GM18867 (cell line): ENCODE measurements at regions not wholly inside any gene's neighbourhood (a gene's known extent, or its start where the extent isn't known, plus 50 kb on each side); places are given as distances from the start of the nearest gene placed in this dataset.
"Not testable (repeated sequence)": the region's sequence is repeated elsewhere in the genome, so short reads cannot be mapped to it uniquely, and the experiment has no call there.

Experiments
- ATAC-seq: cut with Tn5 transposase; IDR thresholded peaks from one replicate; pipeline ENCODE4 v1.9.1; 2021; ENCODE audit warnings: mild to moderate bottlenecking, moderate library complexity; ENCODE audit not compliant: unreplicated experiment

GRCh38 chr4:42282081-42282901 is 115.0 kb upstream of the SHISA3 start:
- peak; percentile 71 for ATAC-seq

GRCh38 chr4:42284030-42284429 is 113.3 kb upstream of the SHISA3 start:
- no peak for ATAC-seq

- not testable (repeated sequence) for ATAC-seq
These were observed 108.4 kb upstream of the SHISA3 start for GRCh38 chr4:42288876-42289275.

DNA sequence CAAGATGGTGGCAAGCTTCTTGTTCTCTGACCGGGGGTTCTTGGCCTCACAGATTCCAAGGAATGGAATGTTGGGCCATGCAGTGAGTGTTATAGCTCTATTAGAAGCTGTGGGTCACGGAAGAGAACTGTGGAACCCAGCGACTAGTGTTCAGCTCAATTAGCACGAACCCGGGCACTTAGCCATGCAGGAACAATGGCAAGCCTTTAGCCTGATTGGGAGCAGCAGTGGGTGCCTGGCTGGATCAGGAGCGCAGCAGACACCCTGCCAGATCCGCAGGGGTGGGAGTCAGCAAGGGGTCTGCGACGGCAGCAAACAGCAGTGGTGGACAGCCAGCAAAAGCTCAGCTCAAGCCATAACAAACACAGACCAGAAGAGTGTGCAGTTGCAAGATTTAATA is 105.1 kb upstream of the SHISA3 start:
- ATAC-seq: not testable (repeated sequence)

DNA sequence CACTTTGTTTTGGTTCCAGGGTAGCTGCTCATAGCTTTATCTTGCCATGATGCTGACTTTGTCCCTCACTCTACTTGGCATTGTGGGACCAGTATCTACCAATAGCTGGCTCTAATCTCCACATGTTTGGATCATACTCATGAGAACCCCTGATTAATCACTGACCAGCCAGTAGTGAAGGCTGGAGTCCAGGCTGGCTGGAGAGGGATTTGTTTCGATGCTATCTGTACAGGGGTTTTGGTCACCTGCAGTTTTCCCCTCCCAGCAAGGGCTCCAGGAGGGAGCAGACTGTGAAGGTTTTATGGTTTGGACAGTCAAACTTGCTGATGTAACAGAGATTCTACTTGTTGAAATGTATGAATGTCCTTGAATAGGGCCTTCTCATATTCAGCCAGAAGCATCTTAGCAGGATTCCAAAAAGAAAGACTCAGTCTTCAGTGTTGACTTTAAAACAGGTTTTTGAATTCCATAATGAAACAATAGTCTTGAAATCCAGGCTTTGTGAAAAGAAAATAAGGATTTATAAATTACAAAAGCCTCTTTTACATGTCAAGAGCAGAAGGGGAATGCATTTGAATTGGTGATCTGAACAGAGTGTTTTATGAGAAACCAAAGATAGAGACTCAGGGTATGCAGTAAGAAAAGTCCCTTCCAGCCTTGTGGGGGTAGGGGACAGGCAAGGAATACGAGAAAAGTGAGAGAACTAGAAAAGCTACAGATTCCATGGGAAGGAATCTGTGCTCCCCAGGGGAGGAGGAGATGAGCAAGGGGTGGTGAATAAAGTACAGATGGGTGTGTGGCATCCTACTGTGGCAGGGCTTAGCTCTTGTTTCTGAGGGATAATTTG is 103.1 kb upstream of the SHISA3 start:
- ATAC-seq: no peak

- ATAC-seq: no peak
These were observed 101.1 kb upstream of the SHISA3 start for GRCh38 chr4:42296196-42296595.

GRCh38 chr4:42302348-42302747 is 94.9 kb upstream of the SHISA3 start:
- no peak for ATAC-seq

- no peak for ATAC-seq
These were observed 90.8 kb upstream of the SHISA3 start for GRCh38 chr4:42306221-42307109.

- ATAC-seq: no peak
These were observed 89.0 kb upstream of the SHISA3 start for GRCh38 chr4:42308247-42308646.

DNA sequence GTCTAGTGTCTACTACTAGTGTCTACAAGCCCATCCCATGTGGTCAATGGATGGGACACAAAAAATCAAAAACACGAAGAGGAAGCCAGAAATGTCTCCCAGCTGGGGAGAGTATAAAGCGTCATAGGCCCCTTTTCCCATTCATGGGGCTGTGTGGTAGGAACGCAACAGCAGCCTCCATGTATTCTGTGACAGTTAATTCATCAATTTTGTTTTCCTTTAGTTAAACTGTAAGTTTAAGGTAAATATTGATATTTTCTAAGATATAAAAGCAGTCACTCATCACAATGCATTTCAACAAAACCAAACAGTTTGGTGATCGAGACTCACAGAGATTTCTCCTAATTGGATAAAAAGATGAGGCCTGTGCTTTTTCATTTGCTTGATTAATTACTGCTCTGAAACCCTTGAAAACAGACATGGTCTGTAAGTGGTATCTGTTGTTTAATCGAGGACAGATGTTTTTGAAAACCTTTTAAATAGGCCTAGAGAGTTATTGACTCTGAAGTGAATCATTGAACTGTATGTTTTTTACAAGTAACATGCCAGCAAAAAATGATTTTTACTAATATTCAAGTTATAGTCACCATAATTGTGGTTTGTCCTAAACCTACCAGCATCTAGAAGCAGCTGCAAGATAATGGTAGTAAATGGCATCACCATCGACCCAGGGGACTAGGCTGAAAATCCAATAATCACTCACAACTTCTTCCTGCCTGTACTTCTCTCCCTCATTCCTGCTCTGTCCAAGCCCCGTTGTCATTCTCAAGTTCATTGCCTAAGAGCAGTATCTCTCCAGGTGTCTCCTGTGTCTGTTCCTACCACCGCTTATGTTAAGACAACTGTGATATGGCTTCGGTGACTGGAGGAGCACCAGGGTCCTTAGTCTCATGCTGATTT is 87.7 kb upstream of the SHISA3 start:
- no peak for ATAC-seq

GRCh38 chr4:42310358-42310757 is 86.9 kb upstream of the SHISA3 start:
- no peak for ATAC-seq

DNA sequence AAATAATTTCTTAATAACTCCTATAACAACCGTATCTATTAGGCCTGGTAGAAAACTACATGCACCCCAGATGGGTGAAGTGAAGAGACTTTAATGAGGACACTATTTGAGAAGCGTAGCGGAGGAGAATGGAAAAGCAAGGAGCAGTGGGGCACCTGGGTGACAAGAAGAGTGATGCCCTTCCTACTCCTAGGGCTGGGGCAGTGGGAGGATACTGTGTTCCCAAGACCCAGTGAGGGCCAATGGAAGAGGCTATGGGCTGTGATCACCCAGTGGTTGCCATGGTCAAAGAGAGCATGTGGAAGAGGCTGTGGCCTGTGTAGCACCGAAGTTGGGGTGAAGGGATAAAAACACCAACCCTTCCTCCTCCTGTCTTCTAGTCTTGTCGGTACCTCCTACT is 86.5 kb upstream of the SHISA3 start:
- no peak for ATAC-seq

- no peak for ATAC-seq
These were observed 85.7 kb upstream of the SHISA3 start for GRCh38 chr4:42311591-42311990.

- ATAC-seq: not testable (repeated sequence)
These were observed 83.9 kb upstream of the SHISA3 start for GRCh38 chr4:42313420-42313819.

GRCh38 chr4:42313872-42314271 is 83.4 kb upstream of the SHISA3 start:
- ATAC-seq: no peak

GRCh38 chr4:42315231-42315630 is 82.1 kb upstream of the SHISA3 start:
- ATAC-seq: no peak

DNA sequence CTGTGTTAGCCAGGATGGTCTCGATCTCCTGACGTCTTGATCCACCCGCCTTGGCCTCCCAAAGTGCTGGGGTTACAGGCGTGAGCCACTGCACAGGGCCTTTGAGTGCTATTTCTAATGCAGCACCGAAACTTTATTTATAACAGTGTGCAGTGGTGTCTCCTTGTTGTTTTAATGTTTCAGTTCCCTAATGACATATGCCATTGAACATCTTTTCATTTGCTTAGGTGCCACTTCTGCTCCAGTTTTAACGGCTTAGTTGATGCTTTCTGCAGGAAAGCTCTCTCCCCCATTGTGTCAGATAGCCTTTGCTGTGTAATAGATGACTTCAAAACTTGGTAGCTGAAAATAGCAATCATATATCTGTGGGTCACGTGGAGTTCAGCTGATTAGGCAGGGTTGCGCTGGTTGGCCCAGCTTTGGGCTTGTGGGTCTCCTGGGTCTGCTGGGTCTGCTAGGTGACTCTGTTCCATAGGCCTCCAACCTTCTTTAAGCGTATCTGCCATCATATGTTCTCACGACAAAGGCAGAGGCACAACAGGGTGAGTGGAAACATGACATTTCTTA is 76.4 kb upstream of the SHISA3 start:
- peak; percentile 72 for ATAC-seq

- no peak for ATAC-seq
These were observed 71.2 kb upstream of the SHISA3 start for GRCh38 chr4:42326040-42326439.

DNA sequence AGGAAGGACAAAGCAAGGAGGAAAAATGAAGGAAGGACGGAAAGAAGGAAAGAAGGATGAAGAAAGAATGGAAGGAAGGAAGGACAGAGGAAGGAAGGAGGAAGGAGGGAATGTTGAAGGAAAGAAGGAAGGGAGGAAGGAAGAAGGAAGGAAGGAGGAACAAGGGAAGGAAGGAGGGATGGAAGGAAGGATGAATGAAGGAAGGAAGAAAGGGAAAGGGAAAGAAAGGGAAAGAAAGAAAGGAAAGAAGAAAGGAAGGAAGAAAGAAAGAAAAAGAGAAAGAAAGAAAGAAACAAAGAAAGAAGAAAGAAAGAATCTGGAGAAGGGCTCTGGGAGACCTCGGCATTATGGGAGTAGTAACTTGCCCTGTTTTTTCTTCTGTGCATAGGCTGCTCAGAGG is 70.8 kb upstream of the SHISA3 start:
- ATAC-seq: no peak

DNA sequence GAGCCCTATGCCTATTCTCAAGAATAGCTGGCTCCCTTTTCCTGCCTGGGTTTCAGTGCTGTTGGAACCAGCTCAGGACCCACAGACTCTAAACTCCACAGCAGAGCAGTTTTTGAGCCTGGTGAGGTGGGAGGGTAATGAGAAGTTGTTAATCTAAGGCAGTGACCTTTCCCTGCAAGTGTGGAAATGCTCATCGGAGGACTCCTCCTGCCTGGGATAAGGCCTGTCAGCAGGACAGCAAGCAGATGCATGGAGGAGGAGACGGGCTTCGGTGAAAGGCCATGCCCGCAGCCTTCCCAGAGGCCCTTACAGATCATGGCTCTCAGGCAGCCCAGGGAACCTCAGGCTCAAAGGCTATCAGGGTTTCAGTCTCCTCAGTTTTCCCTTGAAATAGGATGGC is 70.0 kb upstream of the SHISA3 start:
- no peak for ATAC-seq
